ENCODE measurements at regions not wholly inside any gene's neighbourhood (a gene's known extent, or its start where the extent isn't known, plus 50 kb on each side); places are given as distances from the start of the nearest gene placed in this dataset.
"Not testable (repeated sequence)": the region's sequence is repeated elsewhere in the genome, so short reads cannot be mapped to it uniquely, and the experiment has no call there.

DNA sequence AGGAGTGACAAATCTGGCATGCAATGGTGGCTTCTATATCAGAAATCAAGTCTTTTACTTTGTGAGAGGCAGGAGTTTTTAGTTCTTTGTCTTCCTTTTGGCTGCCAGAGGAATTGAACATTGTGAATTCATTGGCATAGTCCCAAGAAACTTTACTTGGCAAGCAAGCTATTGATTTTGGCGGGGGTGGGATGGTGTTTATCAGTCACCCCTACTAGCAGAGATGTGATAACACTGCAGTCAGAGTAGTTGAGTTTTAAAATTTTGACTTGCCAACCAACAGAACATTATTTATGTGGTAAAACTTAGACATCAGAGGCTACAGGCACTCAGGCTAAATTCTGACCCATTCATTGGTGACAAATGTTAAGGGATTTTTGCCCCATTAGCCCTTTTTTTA, 129.2 kb downstream of the FAM72B start:
- DNase-seq = not testable (repeated sequence)

DNA sequence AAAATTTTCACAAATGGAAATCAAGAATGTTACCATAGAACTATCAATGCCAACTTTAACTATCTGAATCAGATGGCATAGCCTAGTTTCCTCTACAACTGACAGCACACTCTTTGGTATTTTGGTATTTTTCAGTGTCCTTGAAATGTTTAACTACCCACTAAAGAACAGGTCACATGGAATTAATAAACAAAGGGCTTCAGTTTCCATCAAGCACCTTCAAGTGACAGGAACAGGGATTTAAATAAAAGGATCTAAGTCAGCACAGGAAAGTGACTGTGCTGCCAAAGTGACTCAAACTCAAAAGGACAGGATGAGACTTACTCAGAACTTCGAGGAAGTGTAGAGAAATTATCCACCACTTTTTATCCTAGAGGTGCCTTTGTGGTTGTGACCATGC, 117.2 kb downstream of the FAM72B start:
- DNase-seq = not testable (repeated sequence)

GRCh38 chr1:121068738-121069499, 115.2 kb downstream of the FAM72B start:
- DNase-seq = not testable (repeated sequence)

DNA sequence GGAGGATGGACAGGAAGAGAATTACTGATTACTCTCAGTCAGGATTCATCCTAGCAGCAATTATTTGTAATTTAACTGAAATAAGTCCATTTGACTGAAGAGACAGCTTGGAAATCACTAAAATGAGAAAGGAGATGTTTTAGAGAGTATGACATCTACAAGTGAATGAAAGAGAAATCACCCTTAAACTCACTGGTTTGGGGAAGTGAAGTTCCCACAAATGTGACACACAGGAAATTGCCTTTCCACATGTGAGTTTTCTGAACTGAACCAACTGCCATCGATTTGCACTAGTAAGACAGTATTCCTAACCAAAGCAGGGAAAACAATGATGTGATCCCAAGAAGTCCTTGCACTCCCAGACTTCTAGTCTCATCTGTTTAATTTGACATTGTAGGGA, 110.3 kb downstream of the FAM72B start:
- DNase-seq = not testable (repeated sequence)

DNA sequence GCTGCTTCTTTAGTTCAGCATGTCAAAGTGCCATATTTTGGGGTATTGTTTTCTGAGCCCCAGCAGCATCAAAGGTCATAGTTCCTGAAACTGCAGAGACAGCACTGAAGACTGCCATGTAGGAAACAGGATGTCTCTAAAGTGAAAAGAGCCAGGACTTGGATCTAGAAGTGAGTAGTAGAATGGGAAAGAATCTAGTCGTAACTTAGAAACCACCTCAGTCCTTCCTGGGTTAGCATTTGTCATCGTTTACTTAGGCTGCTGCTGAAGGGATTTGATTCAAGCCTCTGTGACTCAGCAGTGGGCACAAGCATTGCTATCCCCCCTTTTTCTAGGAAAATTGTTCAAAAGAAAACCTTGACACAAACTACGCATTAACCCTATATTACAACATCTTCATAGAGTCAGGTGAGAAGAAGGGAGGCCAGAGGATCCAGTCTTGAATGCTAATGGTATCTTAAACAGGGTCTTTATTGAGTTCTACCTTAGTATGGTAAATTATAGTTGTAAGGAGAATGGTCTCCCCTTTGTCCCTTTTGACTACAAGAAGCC, 108.8 kb downstream of the FAM72B start:
- DNase-seq = not testable (repeated sequence)

- DNase-seq = not testable (repeated sequence)
Measured at GRCh38 chr1:121076674-121077073, 107.5 kb downstream of the FAM72B start.

DNA sequence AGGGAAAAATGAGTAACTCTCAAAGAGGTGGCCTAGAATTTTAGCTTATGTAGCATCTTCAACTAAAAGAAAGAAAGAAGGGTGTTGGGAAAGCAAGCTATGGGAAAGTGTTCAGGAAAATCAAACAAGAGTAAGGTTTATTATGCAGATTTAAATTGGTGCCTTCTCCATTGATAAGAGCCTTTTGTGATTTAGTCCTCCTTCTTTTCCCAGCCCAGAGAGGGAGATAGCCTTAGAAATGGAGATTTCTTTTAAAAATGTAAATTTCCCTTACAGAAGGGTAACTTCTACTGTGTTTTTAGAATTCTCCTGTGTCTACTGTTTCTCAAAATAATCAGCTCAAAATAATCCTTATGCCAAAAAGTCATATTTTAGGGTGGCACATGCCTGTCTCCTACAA, 104.5 kb downstream of the FAM72B start:
- not testable (repeated sequence) for DNase-seq

- not testable (repeated sequence) for DNase-seq
Measured at GRCh38 chr1:121080197-121080903, 103.8 kb downstream of the FAM72B start.

DNA sequence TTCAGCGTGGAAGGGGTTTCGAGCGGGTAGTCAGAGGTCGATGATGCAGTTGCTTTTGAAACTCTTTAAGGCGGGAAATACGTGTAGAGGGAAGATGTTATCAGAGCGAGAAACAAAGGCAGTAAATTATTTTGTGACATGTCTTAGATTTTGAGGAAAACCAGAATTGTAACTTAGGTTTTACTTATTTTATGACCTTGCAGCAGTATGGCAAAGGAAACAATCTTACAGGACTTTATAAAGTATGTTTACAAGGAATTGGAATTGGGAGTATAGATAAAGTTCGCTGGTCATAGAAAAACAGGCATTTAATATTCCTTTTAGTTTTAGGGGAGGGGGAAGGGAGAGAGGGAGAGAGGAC, 103.3 kb downstream of the FAM72B start:
- DNase-seq = not testable (repeated sequence)

DNA sequence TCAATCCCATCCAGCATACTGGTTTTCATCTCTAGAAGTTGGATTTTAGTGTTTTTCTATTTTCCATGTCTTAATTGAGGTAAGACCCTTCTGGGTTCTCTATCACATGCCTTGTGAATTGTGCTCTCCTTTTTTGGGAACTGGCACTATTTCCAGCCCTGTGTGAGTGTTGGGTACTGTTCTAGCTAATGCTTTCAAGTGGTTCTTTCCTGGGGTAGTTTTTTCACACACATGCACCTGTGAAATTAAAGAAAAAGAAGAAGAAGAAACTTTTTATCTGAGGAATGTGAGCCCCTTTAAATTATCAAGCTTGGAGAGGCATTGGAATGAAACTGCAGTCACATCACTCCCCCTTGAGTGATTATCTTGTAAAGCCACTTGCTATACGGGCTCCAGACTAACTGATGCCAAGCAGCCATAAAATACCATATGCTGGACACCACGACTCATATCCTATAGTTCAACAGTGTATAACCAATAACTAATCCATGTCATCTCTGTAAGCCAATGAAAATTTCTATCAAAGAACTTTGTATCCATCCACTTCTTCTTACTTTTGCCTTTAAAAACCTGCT, 102.4 kb downstream of the FAM72B start:
- not testable (repeated sequence) for DNase-seq

GRCh38 chr1:121082995-121083394, 101.1 kb downstream of the FAM72B start:
- DNase-seq = not testable (repeated sequence)

DNA sequence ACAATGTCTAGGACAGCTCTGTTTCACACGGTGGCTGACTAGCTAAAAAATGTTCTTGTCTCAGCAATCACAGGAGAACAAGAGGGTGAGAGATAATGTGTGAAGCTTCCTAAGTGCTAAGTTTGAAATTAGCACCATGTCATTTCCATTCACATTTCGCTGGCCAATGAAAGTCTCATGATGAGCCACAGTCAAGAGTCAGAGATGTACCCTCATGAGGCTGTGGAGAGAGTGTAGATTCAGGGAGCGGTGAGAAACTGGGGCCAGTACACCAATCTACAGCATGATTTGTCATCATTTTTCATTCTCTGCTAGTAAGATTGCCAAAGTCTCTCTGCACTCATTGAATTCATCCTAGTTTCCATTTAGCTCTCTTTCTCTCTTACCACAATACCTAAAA, 97.9 kb downstream of the FAM72B start:
- DNase-seq = not testable (repeated sequence)

DNA sequence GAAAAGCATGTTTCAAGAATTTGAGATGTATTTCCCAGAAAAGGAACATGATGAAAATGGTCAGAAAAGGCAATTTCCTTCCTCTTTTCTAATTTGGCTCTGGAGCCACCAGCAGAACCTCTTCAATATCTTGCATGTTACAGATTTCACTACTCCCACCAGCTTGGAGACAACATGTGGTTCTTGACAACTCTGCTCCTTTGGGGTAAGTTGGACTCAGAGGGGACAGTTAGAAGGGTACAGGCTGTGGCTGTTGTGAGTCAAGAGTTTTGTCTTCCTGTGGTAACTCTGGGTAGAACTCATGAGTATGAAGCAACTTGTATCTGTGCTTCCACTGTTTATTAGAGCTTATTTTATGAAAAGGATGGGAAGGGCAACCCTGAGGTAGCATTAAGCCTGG, 96.9 kb downstream of the FAM72B start:
- not testable (repeated sequence) for DNase-seq

DNA sequence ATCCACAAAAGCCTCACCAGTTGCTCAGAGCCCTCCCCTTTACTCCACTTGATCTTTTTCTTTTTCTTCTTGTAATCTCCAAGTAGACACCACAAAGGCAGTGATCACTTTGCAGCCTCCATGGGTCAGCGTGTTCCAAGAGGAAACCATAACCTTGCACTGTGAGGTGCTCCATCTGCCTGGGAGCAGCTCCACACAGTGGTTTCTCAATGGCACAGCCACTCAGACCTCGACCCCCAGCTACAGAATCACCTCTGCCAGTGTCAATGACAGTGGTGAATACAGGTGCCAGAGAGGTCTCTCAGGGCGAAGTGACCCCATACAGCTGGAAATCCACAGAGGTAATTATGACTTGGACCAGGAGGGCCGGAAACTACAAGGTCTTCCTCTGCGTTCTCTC, 95.6 kb downstream of the FAM72B start:
- DNase-seq = not testable (repeated sequence)

- DNase-seq = not testable (repeated sequence)
Measured at GRCh38 chr1:121092329-121092968, 91.7 kb downstream of the FAM72B start.

- not testable (repeated sequence) for DNase-seq
Measured at GRCh38 chr1:121095014-121095413, 89.1 kb downstream of the FAM72B start.

- DNase-seq = peak; percentile 89
Measured at GRCh38 chr1:121097127-121097866, 86.8 kb downstream of the FAM72B start.

DNA sequence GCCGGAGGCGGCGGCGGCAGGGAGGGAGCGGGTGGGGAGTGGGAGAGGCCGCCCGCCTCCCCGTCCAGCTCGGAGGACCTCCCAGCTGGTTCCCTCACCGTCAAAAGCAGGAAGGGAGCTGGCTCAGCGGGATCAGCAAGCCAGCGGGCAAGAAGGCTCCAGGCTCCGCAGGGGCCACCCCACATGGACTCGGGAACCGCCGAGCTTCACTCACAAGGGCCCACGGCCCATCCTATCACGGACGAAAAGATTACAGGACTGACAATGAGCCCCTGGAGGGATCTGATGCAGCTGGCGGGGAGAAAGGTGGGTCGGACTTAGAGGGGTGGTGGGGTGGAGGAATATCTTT, 86.3 kb downstream of the FAM72B start:
- DNase-seq = peak; percentile 47

GRCh38 chr1:121109025-121109424, 75.1 kb downstream of the FAM72B start:
- not testable (repeated sequence) for DNase-seq

DNA sequence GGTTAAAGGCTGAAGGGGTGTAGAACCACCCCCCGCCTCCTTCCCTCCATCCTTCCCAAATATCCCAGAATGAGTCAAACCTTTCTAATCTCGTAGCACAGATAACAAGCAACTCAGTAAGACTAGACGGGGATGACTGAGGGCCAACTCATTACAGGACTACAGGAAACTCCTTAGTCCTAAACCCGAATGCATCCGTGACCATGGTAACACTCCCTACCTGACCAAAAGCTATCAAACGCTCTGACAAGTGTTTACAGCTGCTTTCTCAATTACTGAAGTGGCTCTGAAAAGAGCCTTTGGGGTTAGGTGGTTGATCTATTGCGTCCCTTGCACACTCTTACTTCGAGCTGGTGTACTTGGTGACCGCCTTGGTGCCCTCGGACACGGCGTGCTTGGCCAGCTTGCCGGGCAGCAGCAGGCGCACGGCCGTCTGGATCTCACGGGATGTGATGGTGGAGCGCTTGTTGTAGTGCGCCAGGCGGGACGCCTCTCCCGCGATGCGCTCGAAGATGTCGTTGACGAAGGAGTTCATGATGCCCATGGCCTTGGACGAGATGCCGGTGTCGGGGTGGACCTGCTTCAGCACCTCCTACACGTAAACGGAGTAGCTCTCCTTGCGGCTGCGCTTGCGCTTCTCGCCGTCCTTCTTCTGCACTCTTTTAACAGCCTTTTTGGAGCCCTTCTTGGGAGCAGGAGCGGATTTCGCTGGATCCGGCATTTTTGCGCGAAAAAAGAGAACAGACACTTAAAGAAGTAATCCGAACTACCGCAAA, 67.4 kb downstream of the FAM72B start:
- peak; percentile 58 for DNase-seq

DNA sequence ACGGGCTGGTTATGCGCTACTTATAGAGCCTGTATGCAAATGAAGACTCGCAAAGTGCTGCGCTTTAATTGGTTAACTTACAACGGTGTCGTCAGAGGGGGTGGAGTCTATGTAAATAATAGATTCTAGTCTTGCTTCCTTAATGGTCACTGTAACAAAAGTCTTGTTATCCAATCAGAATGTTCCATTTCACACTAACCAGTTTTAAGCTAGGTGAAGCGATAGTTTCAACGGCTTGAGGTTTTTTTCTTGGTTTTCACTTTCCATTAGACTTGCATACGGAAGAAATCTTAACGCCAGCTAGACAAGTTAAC, 66.9 kb downstream of the FAM72B start:
- not testable (repeated sequence) for DNase-seq
